DMS153 (cell line): ENCODE measurements at regions not wholly inside any gene's neighbourhood (a gene's known extent, or its start where the extent isn't known, plus 50 kb on each side); places are given as distances from the start of the nearest gene placed in this dataset.
A peak's percentile ranks its signal among the peaks of the same experiment; 100 is the strongest.
"Not testable (repeated sequence)": the region's sequence is repeated elsewhere in the genome, so short reads cannot be mapped to it uniquely, and the experiment has no call there.

Source experiments
- DNase-seq: peaks from one replicate; lab custom pipeline; 2025; lab: John Stamatoyannopoulos, UW

GRCh38 chrX:3550871-3551270 lies 162.6 kb downstream of the PRKX start:
- no peak for DNase-seq

GRCh38 chrX:3550160-3550751 lies 163.2 kb downstream of the PRKX start:
- DNase-seq = no peak

- DNase-seq = no peak
These were observed 164.0 kb downstream of the PRKX start for GRCh38 chrX:3549411-3549911.

GRCh38 chrX:3548765-3549391 lies 164.6 kb downstream of the PRKX start:
- DNase-seq = peak; percentile 51

GRCh38 chrX:3545901-3546300 lies 167.5 kb downstream of the PRKX start:
- no peak for DNase-seq

- DNase-seq = no peak
These were observed 172.1 kb downstream of the PRKX start for GRCh38 chrX:3541336-3541735.

- no peak for DNase-seq
These were observed 173.3 kb downstream of the PRKX start for GRCh38 chrX:3540105-3540504.

- DNase-seq = no peak
These were observed 180.8 kb downstream of the PRKX start for GRCh38 chrX:3532581-3533085.

GRCh38 chrX:3531435-3531834 lies 182.0 kb downstream of the PRKX start:
- not testable (repeated sequence) for DNase-seq

GRCh38 chrX:3529466-3530010 lies 183.1 kb upstream of the MXRA5 start:
- DNase-seq = no peak

GRCh38 chrX:3527811-3528210 lies 181.4 kb upstream of the MXRA5 start:
- no peak for DNase-seq

GRCh38 chrX:3527166-3527565 lies 180.7 kb upstream of the MXRA5 start:
- DNase-seq = no peak

GRCh38 chrX:3526731-3527130 lies 180.3 kb upstream of the MXRA5 start:
- DNase-seq = no peak

GRCh38 chrX:3526071-3526470 lies 179.6 kb upstream of the MXRA5 start:
- no peak for DNase-seq

GRCh38 chrX:3522101-3522650 lies 175.7 kb upstream of the MXRA5 start:
- DNase-seq = no peak

GRCh38 chrX:3521396-3521795 lies 174.9 kb upstream of the MXRA5 start:
- DNase-seq = no peak

GRCh38 chrX:3520982-3521381 lies 174.5 kb upstream of the MXRA5 start:
- no peak for DNase-seq

- no peak for DNase-seq
These were observed 174.0 kb upstream of the MXRA5 start for GRCh38 chrX:3520458-3520857.

- DNase-seq = not testable (repeated sequence)
These were observed 172.9 kb upstream of the MXRA5 start for GRCh38 chrX:3519384-3519783.

GRCh38 chrX:3518870-3519269 lies 172.4 kb upstream of the MXRA5 start:
- no peak for DNase-seq

- no peak for DNase-seq
These were observed 169.6 kb upstream of the MXRA5 start for GRCh38 chrX:3516051-3516541.

- DNase-seq = no peak
These were observed 168.5 kb upstream of the MXRA5 start for GRCh38 chrX:3514996-3515395.

- DNase-seq = not testable (repeated sequence)
These were observed 165.7 kb upstream of the MXRA5 start for GRCh38 chrX:3512150-3512549.
